Liver (tissue), 7 donors: ENCODE measurements at regions not wholly inside any gene's neighbourhood (a gene's known extent, or its start where the extent isn't known, plus 50 kb on each side); places are given as distances from the start of the nearest gene placed in this dataset.

ENCODE experiments used
- DNase-seq: peaks from one replicate; pipeline ENCODE4 v3.0.0-alpha.2; 2017; ENCODE audit warnings: low spot score
- H3K27ac ChIP-seq, 2 donors: one replicate each; pipeline ENCODE4 v1.7.0; 2013; ENCODE audit warnings: inconsistent platforms in 2 of 2, low read length in 2 of 2, control low read depth in 1 of 2, low read depth in 1 of 2, mild to moderate bottlenecking in 1 of 2
- H3K27me3 ChIP-seq, 4 donors: one replicate each; pipeline versions ENCODE4 v1.6.1 to v1.7.0; 2013; ENCODE audit warnings: low read length in 3 of 4, inconsistent platforms in 1 of 4, mild to moderate bottlenecking in 1 of 4, moderate library complexity in 1 of 4; ENCODE audit not compliant: control insufficient read depth in 4 of 4, insufficient read depth in 4 of 4
- H3K36me3 ChIP-seq, 4 donors: one replicate each; pipeline versions ENCODE4 v1.6.1 to v1.7.0; 2013; ENCODE audit warnings: low read length in 3 of 4, mild to moderate bottlenecking in 3 of 4, low read depth in 1 of 4, moderate library complexity in 1 of 4; ENCODE audit not compliant: control insufficient read depth in 4 of 4, insufficient read depth in 3 of 4
- H3K4me1 ChIP-seq, 4 donors: one replicate each; pipeline versions ENCODE4 v1.6.1 to v1.7.0; 2013; ENCODE audit warnings: low read length in 3 of 4, mild to moderate bottlenecking in 3 of 4, moderate library complexity in 1 of 4; ENCODE audit not compliant: control insufficient read depth in 4 of 4, insufficient read depth in 4 of 4
- H3K4me3 ChIP-seq, 3 donors: one replicate each; pipeline versions ENCODE4 v1.6.1 to v1.7.0; 2013; ENCODE audit warnings: low read length in 3 of 3, control low read depth in 1 of 3, low read depth in 1 of 3, mild to moderate bottlenecking in 1 of 3
- H3K9ac ChIP-seq, 2 donors: one replicate each; pipeline ENCODE4 v1.7.0; 2013; ENCODE audit warnings: low read length in 2 of 2, mild to moderate bottlenecking in 2 of 2, moderate library complexity in 2 of 2, control low read depth in 1 of 2, low read depth in 1 of 2
- H3K9me3 ChIP-seq, 4 donors: one replicate each; pipeline versions ENCODE4 v1.6.1 to v1.7.0; 2013; ENCODE audit warnings: low read length in 3 of 4; ENCODE audit not compliant: control insufficient read depth in 4 of 4
- FOXA2 ChIP-seq: IDR thresholded peaks from 2 replicates; pipeline ENCODE4 v1.6.1; 2016; ENCODE audit warnings: antibody characterized with exemption
- GABPA ChIP-seq, 2 donors: IDR thresholded peaks in 1 of 2; conservative IDR thresholded peaks in 1 of 2; 2 replicates each; pipeline ENCODE4 v1.6.1; 2016; ENCODE audit warnings: antibody characterized with exemption in 2 of 2, mild to moderate bottlenecking in 1 of 2, moderate library complexity in 1 of 2
- HNF4A ChIP-seq, 2 donors: conservative IDR thresholded peaks; 2 replicates each; pipeline ENCODE4 v1.6.1; 2016; ENCODE audit warnings: antibody characterized with exemption in 2 of 2, mild to moderate bottlenecking in 2 of 2
- RXRA ChIP-seq, 2 donors: IDR thresholded peaks; 2 replicates each; pipeline ENCODE4 v1.6.1; 2017 to 2018; ENCODE audit warnings: antibody characterized with exemption in 2 of 2, mild to moderate bottlenecking in 1 of 2
- SP1 ChIP-seq: IDR thresholded peaks from 2 replicates; pipeline ENCODE4 v1.6.1; 2018; ENCODE audit warnings: antibody characterized with exemption, mild to moderate bottlenecking
- YY1 ChIP-seq: IDR thresholded peaks from 2 replicates; pipeline ENCODE4 v1.6.1; 2016; ENCODE audit warnings: antibody characterized with exemption, mild to moderate bottlenecking
- WGBS: extraction: QIAGEN DNeasy Blood & Tissue Kit; methylation state at CpG from one replicate; pipeline ENCODE4 v1.1.7; 2013; 5-methylcytosine and 5-hydroxymethylcytosine counted together
- TF ChIP-seq, protein P1 (sequence below): IDR thresholded peaks from 2 replicates; pipeline ENCODE4 v1.6.1; 2016; ENCODE audit warnings: antibody characterized with exemption, mild to moderate bottlenecking
- TF ChIP-seq, protein P2 (sequence below): IDR thresholded peaks from 2 replicates; pipeline ENCODE4 v1.6.1; 2016; ENCODE audit warnings: antibody characterized with exemption
- TF ChIP-seq, protein P3 (sequence below): IDR thresholded peaks from 2 replicates; pipeline ENCODE4 v1.6.1; 2016; ENCODE audit warnings: antibody characterized with exemption
- donor health status: healthy.
- donor health status: healthy.
- donor health status: healthy.
- donor health status: healthy.

DNA sequence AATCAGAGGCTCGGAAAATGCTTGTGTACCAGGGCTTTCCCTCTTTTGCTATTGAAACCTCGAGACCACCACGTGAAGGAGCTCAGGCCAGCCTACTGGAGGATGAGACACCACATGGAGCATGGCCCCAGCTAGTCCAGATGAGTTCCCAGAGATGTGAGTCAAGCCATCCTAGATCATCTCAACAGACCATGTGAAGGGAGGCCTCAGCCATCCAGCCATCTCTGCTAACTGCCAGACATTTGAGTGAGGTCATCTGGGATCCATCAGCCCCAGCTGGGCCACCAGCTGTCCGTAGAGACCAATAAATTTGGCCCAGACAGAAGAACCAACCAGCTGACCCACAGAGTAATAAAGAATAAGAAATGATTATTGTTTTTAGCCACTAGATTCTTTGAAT lies 62.8 kb upstream of the PROK2 start:
- Histone ChIP-seq H3K9me3 (no peaks in the 10 kb centered on the region), H3K4me1 (no peaks in the 10 kb centered on the region), H3K27ac (no peak overlapping the region), H3K9ac (no peak overlapping the region), H3K27me3 (peaks cover 0 to 2% (median 0%) of the 10 kb centered on the region in 4 donors), H3K36me3 (no peaks in the 10 kb centered on the region), H3K4me3 (no peak overlapping the region)
- 58% methylated on average over 4 of the region's 4 CpGs for WGBS
- no peak for DNase-seq
- TF ChIP-seq, protein P1, sequence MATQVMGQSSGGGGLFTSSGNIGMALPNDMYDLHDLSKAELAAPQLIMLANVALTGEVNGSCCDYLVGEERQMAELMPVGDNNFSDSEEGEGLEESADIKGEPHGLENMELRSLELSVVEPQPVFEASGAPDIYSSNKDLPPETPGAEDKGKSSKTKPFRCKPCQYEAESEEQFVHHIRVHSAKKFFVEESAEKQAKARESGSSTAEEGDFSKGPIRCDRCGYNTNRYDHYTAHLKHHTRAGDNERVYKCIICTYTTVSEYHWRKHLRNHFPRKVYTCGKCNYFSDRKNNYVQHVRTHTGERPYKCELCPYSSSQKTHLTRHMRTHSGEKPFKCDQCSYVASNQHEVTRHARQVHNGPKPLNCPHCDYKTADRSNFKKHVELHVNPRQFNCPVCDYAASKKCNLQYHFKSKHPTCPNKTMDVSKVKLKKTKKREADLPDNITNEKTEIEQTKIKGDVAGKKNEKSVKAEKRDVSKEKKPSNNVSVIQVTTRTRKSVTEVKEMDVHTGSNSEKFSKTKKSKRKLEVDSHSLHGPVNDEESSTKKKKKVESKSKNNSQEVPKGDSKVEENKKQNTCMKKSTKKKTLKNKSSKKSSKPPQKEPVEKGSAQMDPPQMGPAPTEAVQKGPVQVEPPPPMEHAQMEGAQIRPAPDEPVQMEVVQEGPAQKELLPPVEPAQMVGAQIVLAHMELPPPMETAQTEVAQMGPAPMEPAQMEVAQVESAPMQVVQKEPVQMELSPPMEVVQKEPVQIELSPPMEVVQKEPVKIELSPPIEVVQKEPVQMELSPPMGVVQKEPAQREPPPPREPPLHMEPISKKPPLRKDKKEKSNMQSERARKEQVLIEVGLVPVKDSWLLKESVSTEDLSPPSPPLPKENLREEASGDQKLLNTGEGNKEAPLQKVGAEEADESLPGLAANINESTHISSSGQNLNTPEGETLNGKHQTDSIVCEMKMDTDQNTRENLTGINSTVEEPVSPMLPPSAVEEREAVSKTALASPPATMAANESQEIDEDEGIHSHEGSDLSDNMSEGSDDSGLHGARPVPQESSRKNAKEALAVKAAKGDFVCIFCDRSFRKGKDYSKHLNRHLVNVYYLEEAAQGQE, result no peak
- TF ChIP-seq, protein P2, sequence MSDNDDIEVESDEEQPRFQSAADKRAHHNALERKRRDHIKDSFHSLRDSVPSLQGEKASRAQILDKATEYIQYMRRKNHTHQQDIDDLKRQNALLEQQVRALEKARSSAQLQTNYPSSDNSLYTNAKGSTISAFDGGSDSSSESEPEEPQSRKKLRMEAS, result no peak
- TF ChIP-seq RXRA (IDR thresholded peaks at IDR 0.05), result no peak

DNA sequence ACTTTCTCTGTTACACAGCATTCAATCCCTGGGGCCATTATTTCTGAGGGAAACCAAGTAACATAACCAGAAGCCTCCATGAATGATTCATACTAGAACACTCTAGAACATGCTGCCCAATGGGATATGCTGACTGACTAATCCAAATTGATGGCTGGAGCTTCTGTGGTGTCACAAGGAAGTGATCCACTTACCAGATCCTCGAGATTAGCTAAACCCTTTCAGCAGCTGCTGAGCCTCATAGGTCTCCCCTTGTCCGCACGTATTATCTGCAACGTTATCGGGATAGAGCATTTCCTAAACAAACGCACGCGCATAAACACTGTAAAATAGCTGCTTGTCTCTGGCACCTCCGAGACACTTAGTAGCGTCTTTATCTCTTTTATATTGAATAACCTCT lies 61.2 kb upstream of the PROK2 start:
- Histone ChIP-seq H3K27ac (no peak overlapping the region), H3K4me3 (no peak overlapping the region), H3K27me3 (peaks cover 0 to 3% (median 0%) of the 10 kb centered on the region in 4 donors), H3K36me3 (no peaks in the 10 kb centered on the region), H3K9ac (no peak overlapping the region), H3K4me1 (no peaks in the 10 kb centered on the region), H3K9me3 (no peaks in the 10 kb centered on the region)
- DNase-seq, result no peak
- WGBS, result 82% methylated on average over 10 of the region's 10 CpGs
- TF ChIP-seq SP1, result no peak
- no peak for TF ChIP-seq FOXA2
- TF ChIP-seq HNF4A (conservative IDR thresholded peaks at IDR 0.05), result no peak
- TF ChIP-seq, protein P1, result no peak
- TF ChIP-seq, protein P3, sequence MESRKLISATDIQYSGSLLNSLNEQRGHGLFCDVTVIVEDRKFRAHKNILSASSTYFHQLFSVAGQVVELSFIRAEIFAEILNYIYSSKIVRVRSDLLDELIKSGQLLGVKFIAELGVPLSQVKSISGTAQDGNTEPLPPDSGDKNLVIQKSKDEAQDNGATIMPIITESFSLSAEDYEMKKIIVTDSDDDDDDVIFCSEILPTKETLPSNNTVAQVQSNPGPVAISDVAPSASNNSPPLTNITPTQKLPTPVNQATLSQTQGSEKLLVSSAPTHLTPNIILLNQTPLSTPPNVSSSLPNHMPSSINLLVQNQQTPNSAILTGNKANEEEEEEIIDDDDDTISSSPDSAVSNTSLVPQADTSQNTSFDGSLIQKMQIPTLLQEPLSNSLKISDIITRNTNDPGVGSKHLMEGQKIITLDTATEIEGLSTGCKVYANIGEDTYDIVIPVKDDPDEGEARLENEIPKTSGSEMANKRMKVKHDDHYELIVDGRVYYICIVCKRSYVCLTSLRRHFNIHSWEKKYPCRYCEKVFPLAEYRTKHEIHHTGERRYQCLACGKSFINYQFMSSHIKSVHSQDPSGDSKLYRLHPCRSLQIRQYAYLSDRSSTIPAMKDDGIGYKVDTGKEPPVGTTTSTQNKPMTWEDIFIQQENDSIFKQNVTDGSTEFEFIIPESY, result no peak
- TF ChIP-seq YY1, result no peak
- TF ChIP-seq GABPA (IDR thresholded peaks at IDR 0.05 in 1 of 2, conservative IDR thresholded peaks at IDR 0.05 in 1 of 2), result no peak
